ENCODE measurements at regions not wholly inside any gene's neighbourhood (a gene's known extent, or its start where the extent isn't known, plus 50 kb on each side); places are given as distances from the start of the nearest gene placed in this dataset.
"Not testable (repeated sequence)": the region's sequence is repeated elsewhere in the genome, so short reads cannot be mapped to it uniquely, and the experiment has no call there.

GRCh38 chr15:87582169-87582568 is 674.4 kb downstream of the NTRK3 start:
- no peak for DNase-seq (ENCODE audit: low read depth)

GRCh38 chr15:87579537-87579936 is 677.0 kb downstream of the NTRK3 start:
- DNase-seq (ENCODE audit: low read depth) = no peak

- DNase-seq (ENCODE audit: low read depth) = peak; percentile 9
These were observed 677.8 kb downstream of the NTRK3 start for GRCh38 chr15:87578776-87579175.

- DNase-seq (ENCODE audit: low read depth) = no peak
These were observed 679.2 kb downstream of the NTRK3 start for GRCh38 chr15:87577336-87577735.

GRCh38 chr15:87576486-87577176 is 679.9 kb downstream of the NTRK3 start:
- DNase-seq (ENCODE audit: low read depth) = no peak

GRCh38 chr15:87575896-87576473 is 680.6 kb downstream of the NTRK3 start:
- no peak for DNase-seq (ENCODE audit: low read depth)

GRCh38 chr15:87573534-87573933 is 683.0 kb downstream of the NTRK3 start:
- no peak for DNase-seq (ENCODE audit: low read depth)

GRCh38 chr15:87573039-87573438 is 683.5 kb downstream of the NTRK3 start:
- no peak for DNase-seq (ENCODE audit: low read depth)

GRCh38 chr15:87572381-87572910 is 684.1 kb downstream of the NTRK3 start:
- DNase-seq (ENCODE audit: low read depth) = no peak

GRCh38 chr15:87570206-87570605 is 686.3 kb downstream of the NTRK3 start:
- no peak for DNase-seq (ENCODE audit: low read depth)

- DNase-seq (ENCODE audit: low read depth) = peak; percentile 20
These were observed 687.0 kb downstream of the NTRK3 start for GRCh38 chr15:87569581-87569980.

GRCh38 chr15:87567406-87568030 is 689.0 kb downstream of the NTRK3 start:
- no peak for DNase-seq (ENCODE audit: low read depth)

GRCh38 chr15:87566236-87566635 is 690.3 kb downstream of the NTRK3 start:
- DNase-seq (ENCODE audit: low read depth) = no peak

GRCh38 chr15:87564681-87565080 is 691.9 kb downstream of the NTRK3 start:
- no peak for DNase-seq (ENCODE audit: low read depth)

- DNase-seq (ENCODE audit: low read depth) = no peak
These were observed 692.7 kb downstream of the NTRK3 start for GRCh38 chr15:87563869-87564268.

- no peak for DNase-seq (ENCODE audit: low read depth)
These were observed 694.3 kb downstream of the NTRK3 start for GRCh38 chr15:87562203-87562602.

- DNase-seq (ENCODE audit: low read depth) = no peak
These were observed 694.9 kb downstream of the NTRK3 start for GRCh38 chr15:87561641-87562040.

- DNase-seq (ENCODE audit: low read depth) = no peak
These were observed 698.7 kb downstream of the NTRK3 start for GRCh38 chr15:87557881-87558280.

GRCh38 chr15:87556886-87557285 is 699.7 kb downstream of the NTRK3 start:
- no peak for DNase-seq (ENCODE audit: low read depth)

- no peak for DNase-seq (ENCODE audit: low read depth)
These were observed 706.7 kb downstream of the NTRK3 start for GRCh38 chr15:87549860-87550259.

- DNase-seq (ENCODE audit: low read depth) = no peak
These were observed 707.2 kb downstream of the NTRK3 start for GRCh38 chr15:87549296-87549695.

GRCh38 chr15:87548590-87548989 is 707.9 kb downstream of the NTRK3 start:
- DNase-seq (ENCODE audit: low read depth) = not testable (repeated sequence)
